NCI-H2196 (cell line): ENCODE measurements at regions not wholly inside any gene's neighbourhood (a gene's known extent, or its start where the extent isn't known, plus 50 kb on each side); places are given as distances from the start of the nearest gene placed in this dataset.
"Not testable (repeated sequence)": the region's sequence is repeated elsewhere in the genome, so short reads cannot be mapped to it uniquely, and the experiment has no call there.

Experiments
- DNase-seq: peaks from one replicate; lab custom pipeline; 2025; ENCODE audit not compliant: unreplicated experiment; lab: John Stamatoyannopoulos, UW

DNA sequence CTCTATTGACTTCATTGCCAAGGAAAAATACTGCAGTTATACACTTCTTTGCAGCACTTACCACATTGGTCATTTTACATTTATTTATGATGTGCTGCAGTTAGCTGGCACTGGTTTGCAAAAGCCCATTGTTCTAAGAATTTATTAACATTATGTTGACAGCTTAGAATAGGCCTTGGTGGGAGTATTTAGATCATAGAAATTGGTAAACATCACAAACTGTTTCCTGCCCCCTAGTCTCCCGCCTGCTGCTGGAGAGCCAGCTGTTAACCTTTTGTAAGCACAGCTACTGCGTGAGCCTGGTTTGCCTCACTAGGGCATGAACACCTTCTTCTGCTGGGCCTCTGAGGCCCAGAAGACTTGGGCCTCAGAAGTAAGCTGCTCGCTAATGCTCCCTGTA is 651.4 kb upstream of the GOT2 start:
- DNase-seq: no peak

DNA sequence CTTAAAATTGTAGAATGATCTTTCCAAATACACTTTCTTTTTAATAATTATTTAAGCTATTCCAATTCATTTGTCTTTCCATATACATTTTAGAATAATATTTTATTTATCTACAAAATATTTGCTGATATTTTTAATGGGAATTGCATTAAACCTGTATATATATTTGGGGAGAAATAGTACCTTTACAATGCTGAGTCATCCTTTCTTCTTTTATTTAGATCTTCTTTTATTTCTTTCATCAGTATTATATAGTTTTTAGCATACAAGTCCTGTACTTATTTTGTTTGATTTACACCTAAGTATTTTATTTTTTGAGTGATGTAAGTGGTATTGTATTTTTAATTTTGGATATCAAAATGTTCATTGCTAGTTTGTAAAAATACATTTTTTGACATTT is 639.5 kb upstream of the GOT2 start:
- no peak for DNase-seq

- DNase-seq: no peak
These were observed 636.6 kb upstream of the GOT2 start for GRCh38 chr16:59370717-59371116.

- DNase-seq: no peak
These were observed 635.4 kb upstream of the GOT2 start for GRCh38 chr16:59369523-59369922.

DNA sequence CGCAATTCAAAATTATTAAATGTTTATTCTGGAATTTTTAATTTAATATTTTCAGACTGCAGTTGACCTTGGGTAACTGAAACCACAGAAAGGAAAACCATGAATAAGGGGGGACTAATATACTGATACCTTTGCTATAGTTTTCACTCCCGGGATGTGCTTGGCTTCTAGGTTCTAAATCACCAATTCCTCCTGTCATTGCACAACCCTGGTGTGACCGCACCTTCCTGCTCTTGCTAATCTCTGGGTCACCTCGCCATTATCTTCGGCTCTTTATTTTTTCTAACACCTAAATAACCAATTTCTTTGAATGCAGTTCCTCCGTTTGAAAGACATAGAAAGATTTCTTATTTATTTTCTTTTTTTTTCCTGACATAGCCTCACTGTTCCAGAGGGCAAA is 634.5 kb upstream of the GOT2 start:
- DNase-seq: no peak

GRCh38 chr16:59356709-59357108 is 622.6 kb upstream of the GOT2 start:
- DNase-seq: no peak

GRCh38 chr16:59356144-59356543 is 622.0 kb upstream of the GOT2 start:
- no peak for DNase-seq

- DNase-seq: no peak
These were observed 621.6 kb upstream of the GOT2 start for GRCh38 chr16:59355704-59356103.

- DNase-seq: no peak
These were observed 617.3 kb upstream of the GOT2 start for GRCh38 chr16:59351305-59351903.

DNA sequence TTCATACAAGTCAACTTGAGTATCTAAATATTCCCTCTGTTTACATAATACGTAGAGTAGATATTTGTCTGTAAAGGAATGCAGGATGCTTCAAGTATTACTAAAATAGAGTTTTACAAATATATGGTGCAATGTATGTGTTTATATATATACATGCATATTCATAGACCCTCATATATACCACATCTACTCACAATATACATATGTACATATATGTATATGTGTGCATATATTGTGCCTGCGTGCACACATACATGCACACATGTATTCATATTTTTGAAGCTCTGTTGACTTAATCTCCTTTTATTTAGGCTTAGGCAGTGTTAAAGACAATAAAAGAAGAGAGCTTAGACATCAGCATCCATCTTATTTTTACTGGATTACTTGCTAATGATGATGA is 616.6 kb upstream of the GOT2 start:
- no peak for DNase-seq

DNA sequence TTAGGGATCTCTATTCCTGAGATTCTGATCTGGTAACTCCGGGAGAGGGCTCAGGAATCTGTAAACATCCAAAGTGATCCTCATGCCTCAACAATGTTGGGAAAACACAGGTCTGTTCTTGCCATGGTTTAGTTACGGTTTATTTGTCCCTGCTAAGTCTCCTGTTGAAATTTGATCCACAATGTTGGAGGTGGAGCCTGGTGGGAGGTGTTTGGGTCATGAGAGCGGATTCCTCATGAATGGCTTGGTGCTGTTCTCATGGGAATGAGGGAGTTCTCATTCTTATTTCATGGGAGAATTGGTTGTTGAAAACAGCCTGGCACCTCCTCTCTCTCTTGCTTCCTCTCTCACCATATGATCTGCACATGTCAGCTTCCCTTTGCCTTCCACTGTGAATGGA is 608.6 kb upstream of the GOT2 start:
- no peak for DNase-seq

DNA sequence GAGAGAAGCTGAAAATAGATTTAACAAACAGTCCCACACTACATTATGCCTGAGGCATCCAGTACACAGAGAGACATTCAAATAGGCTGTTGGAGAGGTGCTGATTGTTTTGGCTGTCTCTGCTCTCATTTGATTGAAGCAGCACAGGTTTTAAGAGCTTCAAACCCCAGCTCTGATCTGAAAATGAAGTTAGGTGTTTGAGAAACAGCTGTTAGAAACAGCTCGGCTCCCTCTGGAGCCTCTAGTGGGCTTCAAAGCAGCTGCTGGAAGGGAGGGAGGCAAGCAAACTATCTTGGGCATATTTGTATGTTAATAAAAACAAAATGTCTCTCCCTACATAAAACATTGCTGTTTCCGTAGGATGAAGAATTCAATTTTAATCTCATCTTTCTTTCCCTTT is 607.3 kb upstream of the GOT2 start:
- no peak for DNase-seq

GRCh38 chr16:59339871-59340270 is 605.8 kb upstream of the GOT2 start:
- no peak for DNase-seq

DNA sequence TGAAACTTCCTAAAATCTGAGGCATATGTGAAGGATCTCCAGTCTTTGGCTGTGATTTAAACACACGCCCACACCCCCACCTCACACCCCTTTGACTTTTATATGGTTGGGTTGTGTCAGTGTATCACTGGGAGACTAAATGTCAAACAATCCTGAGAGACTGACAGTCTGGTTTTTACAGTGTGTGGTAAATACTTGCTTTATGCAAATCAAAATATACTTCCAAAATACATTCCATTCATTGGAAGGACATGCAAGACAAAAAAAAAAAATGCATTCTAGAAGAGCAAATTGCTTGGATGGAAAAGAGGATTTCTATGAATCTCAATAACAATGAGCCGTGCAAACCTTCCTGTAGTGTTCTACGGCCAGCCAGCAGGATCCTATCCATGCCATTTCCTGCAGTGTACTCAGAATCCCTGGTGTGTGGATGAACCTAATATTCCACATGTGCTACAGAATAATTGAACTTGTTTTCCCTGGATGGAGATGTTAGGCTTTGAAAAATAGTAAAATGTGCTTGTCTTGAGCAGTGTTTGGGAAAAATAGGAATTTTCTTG is 602.1 kb upstream of the GOT2 start:
- DNase-seq: no peak

DNA sequence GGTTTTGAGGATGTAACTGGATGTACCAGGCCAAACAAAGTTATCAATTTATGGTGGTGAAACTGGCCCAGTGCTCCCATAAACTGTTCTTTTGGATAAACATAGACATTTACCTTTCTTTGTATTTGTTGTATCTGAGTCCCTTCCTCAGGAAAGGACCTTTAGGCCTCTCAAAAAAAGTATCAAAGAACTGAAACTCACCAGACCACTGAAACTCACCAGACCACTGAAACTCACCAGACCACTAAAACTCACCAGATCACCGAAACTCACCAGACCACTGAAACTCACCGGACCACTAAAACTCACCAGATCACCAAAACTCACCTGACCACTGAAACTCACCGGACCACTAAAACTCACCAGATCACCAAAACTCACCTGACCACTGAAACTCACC is 597.6 kb upstream of the GOT2 start:
- not testable (repeated sequence) for DNase-seq

DNA sequence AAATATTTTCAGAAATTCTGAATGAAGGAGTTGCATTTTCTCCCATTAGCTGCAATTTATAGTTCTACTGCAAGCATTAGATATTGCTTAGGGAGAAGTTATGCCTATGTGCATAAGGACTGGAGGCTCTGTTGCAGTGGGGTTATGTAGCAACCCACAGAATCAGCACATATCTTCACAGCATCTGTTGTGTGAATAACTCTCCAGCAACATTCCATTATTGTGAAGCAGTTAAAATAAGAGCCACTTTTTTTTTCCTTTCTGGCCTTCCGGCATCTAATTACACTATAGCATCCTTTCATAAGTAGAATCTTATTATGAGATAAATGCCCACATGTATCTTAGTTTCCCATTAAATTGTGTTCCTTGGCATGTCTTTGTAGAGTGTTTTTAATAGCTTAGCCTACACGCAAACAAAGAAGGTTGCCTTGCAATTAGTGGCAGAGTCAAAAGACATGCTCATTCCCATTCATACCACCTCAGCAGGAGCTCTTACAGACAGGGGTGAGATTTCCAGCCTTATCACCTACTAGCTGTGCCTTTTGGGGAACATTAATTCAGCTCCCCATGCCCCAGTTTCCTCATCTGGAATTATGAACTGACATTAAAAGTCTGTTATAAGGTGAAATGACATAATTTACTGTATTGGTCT is 596.0 kb upstream of the GOT2 start:
- no peak for DNase-seq

GRCh38 chr16:59328961-59329360 is 594.8 kb upstream of the GOT2 start:
- DNase-seq: no peak

DNA sequence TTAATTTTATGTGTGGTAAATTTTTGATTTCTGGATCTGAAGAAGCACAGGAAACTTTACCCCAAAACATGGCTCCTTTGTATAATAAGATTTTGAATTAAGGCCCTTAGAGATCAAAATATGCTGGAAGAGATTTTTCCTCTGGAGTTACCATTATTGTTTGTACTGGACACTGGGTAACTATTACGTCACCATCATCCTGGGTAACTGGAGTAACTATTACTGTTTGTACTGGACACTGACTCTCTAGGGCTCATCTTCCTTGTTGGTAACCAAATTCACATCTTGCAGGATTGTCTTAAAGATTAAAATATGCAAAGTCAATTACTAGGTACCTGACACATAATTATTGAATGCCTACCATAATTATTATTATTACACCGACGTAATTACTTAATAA is 593.8 kb upstream of the GOT2 start:
- DNase-seq: no peak

- no peak for DNase-seq
These were observed 592.8 kb upstream of the GOT2 start for GRCh38 chr16:59326955-59327354.

GRCh38 chr16:59324462-59324861 is 590.3 kb upstream of the GOT2 start:
- no peak for DNase-seq

GRCh38 chr16:59320657-59321056 is 586.5 kb upstream of the GOT2 start:
- no peak for DNase-seq

- DNase-seq: no peak
These were observed 585.8 kb upstream of the GOT2 start for GRCh38 chr16:59319871-59320270.

DNA sequence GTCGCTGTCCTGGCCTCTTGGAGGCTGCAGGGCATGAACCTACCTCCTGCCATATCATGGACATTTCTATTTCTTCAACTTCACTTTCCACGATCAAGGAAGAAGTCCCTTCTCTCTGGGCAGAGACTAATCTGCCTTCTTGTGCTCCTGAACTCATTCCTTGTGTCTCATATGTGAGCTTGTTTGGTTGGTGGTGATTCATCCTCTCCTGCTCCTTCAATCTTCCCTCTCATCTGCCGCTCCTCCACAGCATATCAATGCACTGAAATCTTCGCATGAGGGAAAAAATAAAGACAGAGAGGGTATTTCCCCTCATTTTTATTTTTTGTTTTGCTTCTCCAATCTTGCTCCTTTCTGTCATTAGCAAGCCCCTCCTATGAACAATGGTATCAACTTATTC is 571.7 kb upstream of the GOT2 start:
- no peak for DNase-seq
